Colonic mucosa (tissue), 4 donors: ENCODE measurements at regions not wholly inside any gene's neighbourhood (a gene's known extent, or its start where the extent isn't known, plus 50 kb on each side); places are given as distances from the start of the nearest gene placed in this dataset.

Experiments
- DNase-seq: peaks from one replicate; pipeline ENCODE4 v3.0.0-alpha.2; 2020
- H3K27ac ChIP-seq: fragments of 200-600 bp; one replicate; pipeline ENCODE4 v1.8.0; 2021
- H3K27me3 ChIP-seq: fragments of 200-600 bp; one replicate; pipeline ENCODE4 v1.8.0; 2021
- H3K36me3 ChIP-seq: fragments of 200-600 bp; one replicate; pipeline ENCODE4 v1.8.0; 2021
- H3K4me1 ChIP-seq: fragments of 200-600 bp; one replicate; pipeline ENCODE4 v1.8.0; 2021; ENCODE audit warnings: mild to moderate bottlenecking
- H3K4me3 ChIP-seq: fragments of 200-600 bp; one replicate; pipeline ENCODE4 v1.8.0; 2021
- H3K9ac ChIP-seq, 2 donors: one replicate each; pipeline ENCODE4 v1.7.0; 2013; ENCODE audit warnings: control low read depth in 2 of 2, low read depth in 2 of 2, low read length in 2 of 2
- H3K9me3 ChIP-seq: fragments of 200-600 bp; one replicate; pipeline ENCODE4 v1.8.0; 2021
- CTCF ChIP-seq: fragments of 200-600 bp; IDR thresholded peaks from one replicate; pipeline ENCODE4 v1.8.0; 2022; ENCODE audit warnings: antibody characterized with exemption, mild to moderate bottlenecking
- intact Hi-C: fragments of 100-400 bp; cut with DNase I; formaldehyde crosslinking; loops from one replicate; pipeline ENCODE4 v1.14.1; 2022
- donor health status: healthy.
- donor health status: DM: no; HTN: no; CAD: no.
- donor health status: DM: no; HTN: no; CAD: no.

GRCh38 chr10:8240861-8241260 lies 186.4 kb downstream of the GATA3 start:
- intact Hi-C loops, result no loop called here
- H3K4me3 ChIP-seq, result no peak overlapping the region
- H3K9me3 ChIP-seq, result no peaks in the 10 kb centered on the region
- no peak overlapping the region for H3K27ac ChIP-seq
- no peaks in the 10 kb centered on the region for H3K27me3 ChIP-seq
- no peak overlapping the region for H3K9ac ChIP-seq
- no peak for TF ChIP-seq CTCF
- no peak for DNase-seq
- no peaks in the 10 kb centered on the region for H3K4me1 ChIP-seq
- H3K36me3 ChIP-seq, result no peaks in the 10 kb centered on the region

- Histone ChIP-seq H3K27ac (no peak overlapping the region), H3K9me3 (no peaks in the 10 kb centered on the region), H3K4me3 (no peak overlapping the region), H3K27me3 (no peaks in the 10 kb centered on the region), H3K9ac (no peak overlapping the region), H3K4me1 (no peaks in the 10 kb centered on the region), H3K36me3 (no peaks in the 10 kb centered on the region)
- no peak for TF ChIP-seq CTCF
- intact Hi-C loops, result no loop called here
- no peak for DNase-seq
Measured at GRCh38 chr10:8242295-8242872, 187.9 kb downstream of the GATA3 start.

- TF ChIP-seq CTCF, result no peak
Measured at GRCh38 chr10:8245131-8245813, 190.8 kb downstream of the GATA3 start.

DNA sequence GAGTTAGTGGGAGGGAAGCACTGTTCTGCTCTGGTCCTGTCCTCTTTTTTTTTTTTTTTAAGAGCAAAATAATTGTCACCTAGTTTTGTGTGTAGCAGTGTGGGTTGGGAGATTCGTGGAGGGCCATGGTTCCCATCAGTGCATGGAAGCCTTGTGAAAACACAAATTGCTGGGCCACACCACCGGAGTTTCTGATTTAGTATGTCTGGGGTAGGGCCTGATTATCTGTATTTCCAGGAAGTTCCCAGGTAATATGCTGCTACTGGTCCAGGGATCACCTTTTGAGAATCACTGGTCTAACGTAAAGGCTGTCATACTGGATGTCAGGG lies 191.3 kb downstream of the GATA3 start:
- no peaks in the 10 kb centered on the region for H3K27me3 ChIP-seq
- H3K27ac ChIP-seq, result no peak overlapping the region
- H3K9ac ChIP-seq, result no peak overlapping the region
- intact Hi-C loops, result no loop called here
- H3K9me3 ChIP-seq, result no peaks in the 10 kb centered on the region
- H3K4me1 ChIP-seq, result no peaks in the 10 kb centered on the region
- no peak for DNase-seq
- no peaks in the 10 kb centered on the region for H3K36me3 ChIP-seq
- TF ChIP-seq CTCF, result no peak
- H3K4me3 ChIP-seq, result no peak overlapping the region

More at GRCh38 chr10:8245131-8245813, 190.8 kb downstream of the GATA3 start:
- no peaks in the 10 kb centered on the region for H3K4me1 ChIP-seq
- no peak for DNase-seq
- H3K9ac ChIP-seq, result no peak overlapping the region
- H3K4me3 ChIP-seq, result no peak overlapping the region
- H3K36me3 ChIP-seq, result no peaks in the 10 kb centered on the region
- H3K27me3 ChIP-seq, result no peaks in the 10 kb centered on the region
- intact Hi-C loops, result no loop called here
- no peaks in the 10 kb centered on the region for H3K9me3 ChIP-seq
- no peak overlapping the region for H3K27ac ChIP-seq

- no peak overlapping the region for H3K9ac ChIP-seq
- intact Hi-C loops, result no loop called here
- no peak overlapping the region for H3K4me3 ChIP-seq
- H3K27ac ChIP-seq, result no peak overlapping the region
- no peaks in the 10 kb centered on the region for H3K4me1 ChIP-seq
- no peaks in the 10 kb centered on the region for H3K36me3 ChIP-seq
- H3K27me3 ChIP-seq, result no peaks in the 10 kb centered on the region
- no peak for DNase-seq
- TF ChIP-seq CTCF, result no peak
- H3K9me3 ChIP-seq, result no peaks in the 10 kb centered on the region
Measured at GRCh38 chr10:8246548-8246947, 192.1 kb downstream of the GATA3 start.
